22Rv1 (cell line): ENCODE measurements at regions not wholly inside any gene's neighbourhood (a gene's known extent, or its start where the extent isn't known, plus 50 kb on each side); places are given as distances from the start of the nearest gene placed in this dataset.

Experiments used
- CTCF ChIP-seq: fragments of 450-650 bp; IDR thresholded peaks from 2 replicates; pipeline ENCODE4 v1.5.1; 2017; ENCODE audit warnings: mild to moderate bottlenecking
- ZFX ChIP-seq: fragments of 450-650 bp; IDR thresholded peaks from 2 replicates; pipeline ENCODE4 v1.6.1; 2017; ENCODE audit warnings: antibody characterized with exemption, borderline replicate concordance

GRCh38 chr20:39298121-39298520 is 336.0 kb downstream of the DHX35 start:
- TF ChIP-seq CTCF (no peak), ZFX (no peak)
